ENCODE measurements at regions not wholly inside any gene's neighbourhood (a gene's known extent, or its start where the extent isn't known, plus 50 kb on each side); places are given as distances from the start of the nearest gene placed in this dataset.

- no peaks in the 10 kb centered on the region for H3K9me3 ChIP-seq (replicated peaks; ENCODE audit: control insufficient read depth, insufficient read depth, low read length)
- no peak overlapping the region for H3K27ac ChIP-seq (ENCODE audit: insufficient read depth, low read depth, low read length)
- FAIRE-seq (no peak), DNase-seq (ENCODE audit: low read depth, low spot score) (no peak)
- no peaks in the 10 kb centered on the region for H3K79me2 ChIP-seq (ENCODE audit: control insufficient read depth, insufficient read depth, low read length)
- no peaks in the 10 kb centered on the region for H3K4me1 ChIP-seq (ENCODE audit: control insufficient read depth, extremely low read depth, insufficient read depth, low read length)
- H3K9ac ChIP-seq (replicated peaks; ENCODE audit: extremely low read depth, insufficient read depth, low read length), result no peak overlapping the region
- H4K20me1 ChIP-seq (replicated peaks; ENCODE audit: control insufficient read depth, extremely low read depth, insufficient read depth, low read length), result no peaks in the 10 kb centered on the region
- no peaks in the 10 kb centered on the region for H3K9me1 ChIP-seq (replicated peaks; ENCODE audit: control insufficient read depth, extremely low read depth, insufficient read depth, low read length)
- no TSS peak for BruUV-seq (replicated peaks)
- TF ChIP-seq JUN (IDR thresholded peaks at IDR 0.05; ENCODE audit: borderline replicate concordance, insufficient read depth, insufficient read length, low read depth), result no peak
- no peak for TF ChIP-seq EZH2 (IDR thresholded peaks at IDR 0.05; ENCODE audit: borderline replicate concordance, low read depth, low read length, severe bottlenecking)
- TF ChIP-seq POLR2A (IDR thresholded peaks at IDR 0.05; ENCODE audit: low read depth, low read length), result no peak
- no peak for TF ChIP-seq FOS (IDR thresholded peaks at IDR 0.05; ENCODE audit: borderline replicate concordance, insufficient read depth, low read length)
- TF ChIP-seq MYC (IDR thresholded peaks at IDR 0.05; ENCODE audit: low read depth, low read length), result no peak
- no peak for TF ChIP-seq GATA2 (IDR thresholded peaks at IDR 0.05; ENCODE audit: insufficient read depth, insufficient read length, low read depth, low read length)
- TF ChIP-seq POLR2AphosphoS5 (IDR thresholded peaks at IDR 0.05; ENCODE audit: insufficient read depth, low read depth, low read length), result no peak
- no peak for TF ChIP-seq MAX (IDR thresholded peaks at IDR 0.05; ENCODE audit: insufficient read depth, insufficient read length)
- no peak for TF ChIP-seq CTCF (IDR thresholded peaks at IDR 0.05; ENCODE audit: extremely low read depth in 1 of 2, insufficient read depth in 1 of 2, low read depth in 1 of 2, low read length in 2 of 2)
- no peak overlapping the region for H3K4me2 ChIP-seq (ENCODE audit: insufficient read depth, low read length)
- H3K4me3 ChIP-seq (replicated peaks in 1 of 3; ENCODE audit: insufficient read depth in 1 of 3, low read depth in 1 of 3, low read length in 3 of 3), result no peak overlapping the region
- H2AFZ ChIP-seq (ENCODE audit: low read depth, low read length), result no peak overlapping the region
- CTCF ChIA-PET, result no interaction called here
- H3K36me3 ChIP-seq (ENCODE audit: control insufficient read depth in 2 of 2, extremely low read depth in 1 of 2, insufficient read depth in 2 of 2, low read length in 2 of 2), result no peaks in the 10 kb centered on the region
- POLR2A ChIA-PET, result no interaction called here
- H3K27me3 ChIP-seq (ENCODE audit: control insufficient read depth in 2 of 2, insufficient read depth in 2 of 2, low read length in 2 of 2), result no peaks in the 10 kb centered on the region
- dilution Hi-C loops (cut with MboI; ENCODE audit: extremely low pct_ligation_motif_present, low sequenced_read_pairs) (no loop called here), intact Hi-C loops (cut with micrococcal nuclease) (no loop called here)
These were observed 173.7 kb upstream of the LEF1 start for GRCh38 chr4:108342325-108342970.

All from endothelial cell of umbilical vein (primary cell).